ENCODE measurements at regions not wholly inside any gene's neighbourhood (a gene's known extent, or its start where the extent isn't known, plus 50 kb on each side); places are given as distances from the start of the nearest gene placed in this dataset.

- no peak for FAIRE-seq
These were observed 77.5 kb upstream of the CNTN3 start for GRCh38 chr3:74691946-74692345.

- FAIRE-seq, result no peak
These were observed 58.9 kb upstream of the CNTN3 start for GRCh38 chr3:74673326-74673725.

- FAIRE-seq, result no peak
These were observed 50.1 kb upstream of the CNTN3 start for GRCh38 chr3:74664606-74665005.

Data from A204.1 (cell line).